ENCODE measurements at regions not wholly inside any gene's neighbourhood (a gene's known extent, or its start where the extent isn't known, plus 50 kb on each side); places are given as distances from the start of the nearest gene placed in this dataset.
"Not testable (repeated sequence)": the region's sequence is repeated elsewhere in the genome, so short reads cannot be mapped to it uniquely, and the experiment has no call there.

- TF ChIP-seq POLR2A (IDR thresholded peaks at IDR 0.05; ENCODE audit: low read length); GATA1 (IDR thresholded peaks at IDR 0.05; ENCODE audit: low read depth, low read length): not testable (repeated sequence)
Observed at GRCh38 chr10:26367035-26367434, 71.1 kb upstream of the APBB1IP start.
